ENCODE measurements at regions not wholly inside any gene's neighbourhood (a gene's known extent, or its start where the extent isn't known, plus 50 kb on each side); places are given as distances from the start of the nearest gene placed in this dataset.
A peak's percentile ranks its signal among the peaks of the same experiment; 100 is the strongest.

DNA sequence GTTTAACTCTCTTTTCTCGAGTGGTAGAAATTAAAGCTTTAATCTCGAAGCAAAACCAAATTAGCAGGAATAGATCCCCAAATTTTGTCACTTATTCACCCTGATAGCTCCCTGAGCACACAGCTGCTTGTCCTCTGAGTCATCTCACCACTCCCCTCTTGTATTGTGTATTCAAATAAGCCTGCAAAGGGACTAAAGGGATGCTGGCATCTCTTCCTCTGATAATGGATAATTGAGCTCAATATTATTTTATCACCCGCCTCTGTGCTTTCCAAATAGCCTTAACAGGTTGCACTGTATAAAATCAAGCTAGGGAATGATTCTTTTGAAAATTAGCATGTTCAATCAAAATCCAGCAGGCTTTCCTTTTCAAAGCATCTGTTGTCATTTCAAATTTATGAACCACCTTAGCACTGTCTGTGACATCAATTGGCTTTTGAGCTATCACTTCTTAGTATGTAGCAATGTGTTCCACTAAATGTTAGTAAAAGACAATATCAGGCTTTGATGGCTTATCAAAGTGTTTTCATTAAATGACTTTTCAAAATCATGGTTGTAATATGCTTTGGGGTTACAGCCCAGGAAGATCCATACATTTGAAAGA lies 561.6 kb downstream of the PLA2G4A start:
- Histone ChIP-seq H3K36me3 (ENCODE audit: insufficient read depth, low read length) (no peaks in the 10 kb centered on the region), H3K27me3 (ENCODE audit: insufficient read depth, low read length) (no peaks in the 10 kb centered on the region), H3K4me1 (ENCODE audit: insufficient read depth, low read length) (peaks cover 16% of the 10 kb centered on the region), H3K9me3 (ENCODE audit: insufficient read depth, low read depth, low read length) (no peaks in the 10 kb centered on the region), H3K9ac (ENCODE audit: low read depth, low read length) (no peak overlapping the region), H3K27ac (ENCODE audit: low read depth, low read length) (peak overlapping the region; percentile 16; the same call in 1 of the 2 replicates), H3K4me3 (ENCODE audit: low read length) (no peak overlapping the region)
- WGBS, result 58% methylated on average over 3 of the region's 3 CpGs

DNA sequence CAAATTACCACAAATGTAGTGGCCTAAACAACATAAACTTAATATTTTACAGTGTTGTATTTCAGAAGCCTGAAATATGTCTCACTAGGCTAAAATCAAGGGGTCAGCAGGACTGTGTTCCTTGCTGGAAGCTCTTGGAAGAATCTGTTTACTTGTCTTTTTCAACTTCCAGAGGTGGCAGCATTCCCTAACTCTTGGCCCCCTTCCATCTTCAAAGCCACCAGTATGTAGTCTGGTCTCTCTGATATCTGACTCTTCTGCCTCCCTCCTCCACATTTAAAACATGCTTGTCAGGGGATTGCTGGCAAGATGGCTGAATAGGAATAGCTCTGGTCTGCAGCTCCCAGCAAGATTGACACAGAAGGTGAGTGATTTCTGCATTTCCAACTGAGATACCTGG lies 567.5 kb downstream of the PLA2G4A start:
- Histone ChIP-seq H3K4me3 (ENCODE audit: low read length) (no peak overlapping the region), H3K36me3 (ENCODE audit: insufficient read depth, low read length) (no peaks in the 10 kb centered on the region)

DNA sequence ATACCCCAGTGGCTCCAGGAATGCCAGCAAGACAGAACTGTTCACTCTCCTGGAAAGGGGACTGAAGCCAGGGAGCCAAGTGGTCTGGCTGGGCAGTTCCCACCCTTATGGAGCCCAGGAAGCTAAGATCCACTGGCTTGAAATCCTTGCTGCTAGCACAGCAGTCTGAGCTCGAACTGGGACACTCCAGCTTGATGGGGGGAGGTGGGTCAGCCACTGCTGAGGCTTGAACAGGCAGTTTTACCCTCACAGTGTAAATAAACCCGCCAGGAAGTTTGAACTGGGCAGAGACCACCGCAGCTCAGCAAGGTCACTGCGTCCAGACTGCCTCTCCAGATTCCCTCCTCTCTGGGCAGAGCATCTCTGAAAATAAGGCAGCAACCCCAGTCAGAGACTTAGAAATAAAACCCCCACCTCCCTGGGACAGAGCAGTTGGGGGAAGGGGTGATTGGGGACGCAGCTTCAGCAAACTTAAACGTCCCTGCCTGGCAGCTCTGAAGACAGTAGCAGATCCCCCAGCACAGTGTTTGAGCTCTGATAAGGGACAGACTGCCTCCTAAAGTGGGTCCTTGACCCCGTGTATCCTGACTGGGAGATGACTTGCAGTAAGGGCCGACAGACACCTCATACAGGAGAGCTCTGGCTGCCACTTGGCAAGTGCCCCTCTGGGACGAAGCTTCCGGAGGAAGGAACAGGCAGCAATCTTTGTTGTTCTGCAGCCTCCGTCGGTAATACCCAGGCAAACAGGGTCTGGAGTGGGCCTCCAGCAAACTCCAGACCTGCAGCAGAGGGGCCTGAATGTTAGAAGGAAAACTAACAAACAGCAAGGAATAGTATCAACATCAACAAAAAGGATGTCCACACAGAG lies 568.4 kb downstream of the PLA2G4A start:
- no peak overlapping the region for H3K9ac ChIP-seq (ENCODE audit: low read depth, low read length)
- no peaks in the 10 kb centered on the region for H3K9me3 ChIP-seq (ENCODE audit: insufficient read depth, low read depth, low read length)
- H3K27ac ChIP-seq (ENCODE audit: low read depth, low read length), result no peak overlapping the region
- H3K4me1 ChIP-seq (ENCODE audit: insufficient read depth, low read length), result peaks cover 6% of the 10 kb centered on the region
- no peaks in the 10 kb centered on the region for H3K36me3 ChIP-seq (ENCODE audit: insufficient read depth, low read length)
- 81% methylated on average over 12 of the region's 12 CpGs for WGBS
- H3K27me3 ChIP-seq (ENCODE audit: insufficient read depth, low read length), result no peaks in the 10 kb centered on the region
- H3K4me3 ChIP-seq (ENCODE audit: low read length), result no peak overlapping the region

More for the DNA sequence above, 567.5 kb downstream of the PLA2G4A start:
- H3K27me3 ChIP-seq (ENCODE audit: insufficient read depth, low read length), result no peaks in the 10 kb centered on the region
- no peaks in the 10 kb centered on the region for H3K9me3 ChIP-seq (ENCODE audit: insufficient read depth, low read depth, low read length)
- H3K4me1 ChIP-seq (ENCODE audit: insufficient read depth, low read length), result peaks cover 6% of the 10 kb centered on the region
- H3K9ac ChIP-seq (ENCODE audit: low read depth, low read length), result no peak overlapping the region
- H3K27ac ChIP-seq (ENCODE audit: low read depth, low read length), result no peak overlapping the region

DNA sequence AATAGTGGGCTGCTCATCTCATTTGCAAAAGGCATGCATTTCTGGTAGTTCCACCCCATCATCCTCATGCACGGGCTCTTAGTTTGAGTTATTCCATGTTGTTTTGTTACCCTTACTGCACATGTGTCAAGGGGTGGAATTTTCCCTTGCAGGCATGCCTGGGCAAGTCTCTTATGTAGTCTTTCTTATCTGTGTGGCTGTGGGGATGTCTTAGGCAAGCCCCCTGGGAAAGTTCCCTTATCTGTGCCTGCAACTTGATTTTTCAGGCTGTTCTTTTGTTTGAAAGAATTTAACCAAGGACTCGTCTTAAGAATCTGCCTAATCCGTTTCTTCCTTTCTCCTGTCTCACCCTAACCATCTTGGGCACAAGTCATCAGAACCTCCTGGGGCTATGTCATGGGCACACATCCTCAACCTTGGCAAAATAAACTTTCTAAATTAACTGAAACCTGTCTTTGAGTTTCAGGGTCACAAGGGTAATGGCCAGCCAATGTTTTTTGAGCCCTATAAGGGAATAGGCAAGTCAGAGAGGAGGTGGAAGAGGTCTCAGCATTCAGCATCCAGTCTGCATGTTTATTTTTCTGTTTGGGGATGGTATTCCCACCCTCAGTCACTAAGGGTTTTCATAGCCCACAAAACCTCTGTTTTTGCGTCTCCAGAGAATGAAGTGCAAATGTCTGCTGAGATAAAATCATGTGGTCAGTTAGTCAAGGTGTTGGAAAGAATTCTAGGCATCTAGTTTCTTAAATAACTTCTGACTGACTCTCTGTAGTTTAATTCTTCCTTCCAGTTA lies 579.7 kb downstream of the PLA2G4A start:
- no peaks in the 10 kb centered on the region for H3K36me3 ChIP-seq (ENCODE audit: insufficient read depth, low read length)
- peaks cover 22% of the 10 kb centered on the region for H3K4me1 ChIP-seq (ENCODE audit: insufficient read depth, low read length)
- H3K4me3 ChIP-seq (ENCODE audit: low read length), result no peak overlapping the region
- H3K9me3 ChIP-seq (ENCODE audit: insufficient read depth, low read depth, low read length), result no peaks in the 10 kb centered on the region
- H3K9ac ChIP-seq (ENCODE audit: low read depth, low read length), result peak overlapping the region; percentile 28; the same call in 1 of the 2 replicates
- WGBS, result 78% methylated on average over 4 of the region's 4 CpGs
- H3K27me3 ChIP-seq (ENCODE audit: insufficient read depth, low read length), result no peaks in the 10 kb centered on the region
- H3K27ac ChIP-seq (ENCODE audit: low read depth, low read length), result peak overlapping the region; percentile 76

DNA sequence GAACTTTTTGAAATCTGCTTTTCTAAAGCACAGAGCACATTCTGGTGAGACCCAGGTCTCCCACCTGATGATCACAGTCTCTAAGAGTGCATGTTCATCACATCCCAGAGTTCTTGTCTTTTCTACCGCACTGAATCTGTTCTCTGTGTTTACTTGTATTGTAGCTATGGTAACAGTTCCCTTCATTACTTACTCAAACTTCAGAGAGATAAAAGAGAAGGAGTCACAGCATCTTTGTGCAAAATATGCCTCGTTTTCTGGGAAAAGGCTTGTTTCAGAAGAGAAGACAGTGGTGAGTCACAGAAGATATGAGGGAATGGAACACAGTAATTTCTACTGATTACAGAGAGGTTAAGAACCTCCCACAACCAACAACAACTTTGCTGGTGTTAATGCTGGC lies 580.6 kb downstream of the PLA2G4A start:
- H3K36me3 ChIP-seq (ENCODE audit: insufficient read depth, low read length), result no peaks in the 10 kb centered on the region
- no peak overlapping the region for H3K9ac ChIP-seq (ENCODE audit: low read depth, low read length)
- peak overlapping the region; percentile 76 for H3K27ac ChIP-seq (ENCODE audit: low read depth, low read length)
- H3K4me1 ChIP-seq (ENCODE audit: insufficient read depth, low read length), result peaks cover 22% of the 10 kb centered on the region
- no peaks in the 10 kb centered on the region for H3K27me3 ChIP-seq (ENCODE audit: insufficient read depth, low read length)
- 89% methylated on average over 2 of the region's 2 CpGs for WGBS
- H3K9me3 ChIP-seq (ENCODE audit: insufficient read depth, low read depth, low read length), result no peaks in the 10 kb centered on the region
- no peak overlapping the region for H3K4me3 ChIP-seq (ENCODE audit: low read length)

DNA sequence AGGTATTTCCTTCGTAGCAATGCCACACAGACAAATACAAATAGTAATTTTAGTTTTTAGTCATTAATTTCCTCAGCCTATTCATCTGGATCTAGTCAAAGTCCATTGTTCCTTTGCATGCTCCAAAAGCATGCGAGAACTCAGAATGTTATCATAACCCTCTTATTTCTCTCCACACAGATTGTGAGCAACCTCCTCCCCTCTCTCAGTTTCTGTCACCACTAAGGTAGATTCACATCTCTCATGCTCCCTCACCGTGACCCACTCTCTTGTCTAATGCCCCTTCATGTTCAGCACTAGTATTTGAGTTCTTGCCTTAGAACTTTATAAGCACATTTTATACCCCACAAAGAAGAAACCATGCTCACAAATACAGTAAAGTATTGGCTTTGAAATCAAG lies 582.4 kb downstream of the PLA2G4A start:
- 91% methylated on average over 3 of the region's 3 CpGs for WGBS
- H3K4me3 ChIP-seq (ENCODE audit: low read length), result no peak overlapping the region
- H3K9me3 ChIP-seq (ENCODE audit: insufficient read depth, low read depth, low read length), result no peaks in the 10 kb centered on the region
- no peaks in the 10 kb centered on the region for H3K36me3 ChIP-seq (ENCODE audit: insufficient read depth, low read length)
- no peak overlapping the region for H3K27ac ChIP-seq (ENCODE audit: low read depth, low read length)
- H3K9ac ChIP-seq (ENCODE audit: low read depth, low read length), result no peak overlapping the region
- peaks cover 29% of the 10 kb centered on the region for H3K4me1 ChIP-seq (ENCODE audit: insufficient read depth, low read length)
- H3K27me3 ChIP-seq (ENCODE audit: insufficient read depth, low read length), result no peaks in the 10 kb centered on the region

DNA sequence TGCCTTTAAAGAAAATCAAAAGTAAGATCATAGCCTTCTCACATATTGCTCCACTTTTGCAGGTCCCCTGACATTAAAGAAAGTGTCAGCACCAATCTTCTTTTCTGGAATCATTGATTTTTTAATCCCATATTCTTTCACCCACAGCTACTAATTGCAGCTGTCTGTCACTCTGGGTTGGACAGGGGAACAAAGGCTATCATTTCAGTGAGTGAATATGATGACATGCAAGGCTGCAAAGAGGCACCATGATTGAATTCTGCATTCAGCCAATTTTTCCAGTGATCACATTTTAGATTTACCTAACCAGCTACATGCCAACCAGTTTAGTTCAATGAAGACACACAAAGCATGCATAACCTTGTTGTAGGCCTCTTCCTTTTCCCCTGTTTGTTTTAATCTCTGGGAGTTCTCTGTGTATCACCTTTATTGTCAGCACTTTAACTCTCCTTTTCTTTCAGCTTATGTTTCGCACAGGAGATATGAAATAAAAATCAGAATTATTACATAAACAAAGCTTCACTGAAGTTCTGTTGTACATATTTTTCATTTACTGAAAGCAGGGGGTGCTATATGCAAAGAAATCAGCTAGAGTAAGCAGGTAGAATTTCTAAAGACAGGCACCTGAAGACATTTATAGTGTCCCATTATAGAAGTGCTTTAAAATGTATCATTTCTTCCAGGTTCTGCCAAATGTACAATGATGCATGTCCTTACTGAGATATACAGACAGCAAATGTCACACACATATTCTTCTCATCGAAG lies 584.8 kb downstream of the PLA2G4A start:
- Histone ChIP-seq H3K4me1 (ENCODE audit: insufficient read depth, low read length) (peaks cover 17% of the 10 kb centered on the region), H3K9me3 (ENCODE audit: insufficient read depth, low read depth, low read length) (no peaks in the 10 kb centered on the region), H3K27me3 (ENCODE audit: insufficient read depth, low read length) (no peaks in the 10 kb centered on the region), H3K36me3 (ENCODE audit: insufficient read depth, low read length) (no peaks in the 10 kb centered on the region), H3K27ac (ENCODE audit: low read depth, low read length) (no peak overlapping the region), H3K4me3 (ENCODE audit: low read length) (no peak overlapping the region), H3K9ac (ENCODE audit: low read depth, low read length) (no peak overlapping the region)
- WGBS, result 100% methylated on average over 1 of the region's 2 CpGs

DNA sequence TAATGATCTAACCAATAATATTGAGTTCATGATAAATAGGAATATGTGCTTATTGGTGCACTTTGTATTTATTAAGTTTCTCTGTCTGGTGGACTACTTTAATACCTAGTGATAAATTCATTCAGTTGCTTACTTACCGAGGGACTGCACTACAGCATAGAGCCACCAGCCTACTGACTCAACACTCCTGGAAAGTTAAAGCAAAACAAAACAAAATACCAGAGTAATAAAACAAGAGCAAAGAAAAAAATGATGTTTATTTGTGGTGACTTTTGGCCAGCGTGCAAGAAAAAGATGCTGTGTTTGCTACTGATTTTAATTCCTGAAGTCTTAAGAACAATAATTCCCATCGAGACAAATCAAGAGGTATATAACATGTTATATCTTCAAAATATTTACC lies 586.3 kb downstream of the PLA2G4A start:
- no peaks in the 10 kb centered on the region for H3K9me3 ChIP-seq (ENCODE audit: insufficient read depth, low read depth, low read length)
- H3K4me1 ChIP-seq (ENCODE audit: insufficient read depth, low read length), result peaks cover 7% of the 10 kb centered on the region; the same call in 1 of the 2 replicates
- 100% methylated on average over 2 of the region's 3 CpGs for WGBS

DNA sequence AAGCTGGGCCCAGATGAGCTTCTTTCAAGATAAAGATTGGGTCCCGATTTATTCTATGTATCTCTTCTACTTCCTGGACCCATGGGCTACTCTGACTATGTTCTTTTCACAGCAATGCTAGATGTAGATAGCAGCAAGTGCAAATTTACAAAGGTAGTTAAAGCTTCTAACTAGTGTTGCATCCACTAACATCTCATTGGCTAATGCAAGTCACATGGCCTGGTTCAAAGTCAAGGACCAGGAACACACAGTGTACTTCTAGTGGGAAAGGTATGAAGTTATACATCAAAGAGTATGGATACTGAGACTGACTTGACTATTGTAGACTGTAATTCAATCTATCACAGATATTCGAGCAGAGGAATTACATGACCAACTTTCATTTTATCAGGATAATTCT lies 588.8 kb downstream of the PLA2G4A start:
- H3K9ac ChIP-seq (ENCODE audit: low read depth, low read length), result no peak overlapping the region
- no peak overlapping the region for H3K4me3 ChIP-seq (ENCODE audit: low read length)
- H3K4me1 ChIP-seq (ENCODE audit: insufficient read depth, low read length), result peaks cover 7% of the 10 kb centered on the region; the same call in 1 of the 2 replicates
- no peaks in the 10 kb centered on the region for H3K36me3 ChIP-seq (ENCODE audit: insufficient read depth, low read length)
- H3K9me3 ChIP-seq (ENCODE audit: insufficient read depth, low read depth, low read length), result no peaks in the 10 kb centered on the region
- WGBS, result 98% methylated on average over 2 of the region's 2 CpGs
- no peak overlapping the region for H3K27ac ChIP-seq (ENCODE audit: low read depth, low read length)
- H3K27me3 ChIP-seq (ENCODE audit: insufficient read depth, low read length), result no peaks in the 10 kb centered on the region

More for the DNA sequence above, 586.3 kb downstream of the PLA2G4A start:
- no peaks in the 10 kb centered on the region for H3K36me3 ChIP-seq (ENCODE audit: insufficient read depth, low read length)
- no peaks in the 10 kb centered on the region for H3K27me3 ChIP-seq (ENCODE audit: insufficient read depth, low read length)
- no peak overlapping the region for H3K9ac ChIP-seq (ENCODE audit: low read depth, low read length)
- no peak overlapping the region for H3K4me3 ChIP-seq (ENCODE audit: low read length)
- H3K27ac ChIP-seq (ENCODE audit: low read depth, low read length), result no peak overlapping the region

DNA sequence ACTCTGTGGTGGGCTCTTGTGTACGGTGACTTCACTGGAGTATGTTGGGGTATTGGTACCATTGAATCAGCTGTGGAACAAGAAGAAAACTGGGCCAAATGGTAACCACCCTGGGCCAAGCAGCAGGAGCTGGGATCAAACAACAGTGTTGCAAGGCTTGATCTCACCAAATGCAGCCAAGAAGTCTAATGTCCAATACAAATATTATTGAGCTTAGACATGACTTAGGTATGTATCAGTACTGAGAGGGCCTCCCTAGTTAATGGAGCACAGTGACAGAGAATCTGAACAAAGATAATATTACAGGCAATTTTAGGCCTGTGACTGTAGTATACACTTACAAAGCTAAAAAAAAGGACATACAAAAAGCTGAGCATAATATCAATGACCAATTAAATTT lies 604.8 kb downstream of the PLA2G4A start:
- Histone ChIP-seq H3K27ac (ENCODE audit: low read depth, low read length) (no peak overlapping the region), H3K4me3 (ENCODE audit: low read length) (no peak overlapping the region), H3K9ac (ENCODE audit: low read depth, low read length) (no peak overlapping the region), H3K36me3 (ENCODE audit: insufficient read depth, low read length) (no peaks in the 10 kb centered on the region), H3K4me1 (ENCODE audit: insufficient read depth, low read length) (no peaks in the 10 kb centered on the region; the same call in 1 of the 2 replicates), H3K9me3 (ENCODE audit: insufficient read depth, low read depth, low read length) (no peaks in the 10 kb centered on the region), H3K27me3 (ENCODE audit: insufficient read depth, low read length) (no peaks in the 10 kb centered on the region)
- 100% methylated on average over 1 of the region's 1 CpG for WGBS

All from HUES64 (cell line).